ENCODE measurements at regions not wholly inside any gene's neighbourhood (a gene's known extent, or its start where the extent isn't known, plus 50 kb on each side); places are given as distances from the start of the nearest gene placed in this dataset.

- no peak overlapping the region for H2AFZ ChIP-seq (ENCODE audit: low read depth, low read length, severe bottlenecking)
- no peak overlapping the region for H3K9ac ChIP-seq (ENCODE audit: low read length)
- no peaks in the 10 kb centered on the region for H3K9me3 ChIP-seq (ENCODE audit: insufficient read depth, low read length)
- no peak overlapping the region for H3K4me2 ChIP-seq (ENCODE audit: low read depth, low read length, poor library complexity, severe bottlenecking)
- no peaks in the 10 kb centered on the region for H3K36me3 ChIP-seq (ENCODE audit: low read length)
- H3K9me2 ChIP-seq (replicated peaks; ENCODE audit: insufficient read depth, low read length): no peaks in the 10 kb centered on the region
- no peaks in the 10 kb centered on the region for H3F3A ChIP-seq (ENCODE audit: insufficient read depth)
- no peaks in the 10 kb centered on the region for H3K27me3 ChIP-seq (ENCODE audit: low read length)
- H4K20me1 ChIP-seq (ENCODE audit: low read depth, low read length): no peaks in the 10 kb centered on the region
- H3K27ac ChIP-seq (ENCODE audit: low read depth, low read length): no peak overlapping the region
- TF ChIP-seq CTCF (IDR thresholded peaks at IDR 0.05; ENCODE audit: insufficient read depth, low read length, poor library complexity, severe bottlenecking) (no peak), EZH2phosphoT487 (conservative IDR thresholded peaks at IDR 0.05; ENCODE audit: low read length) (no peak)
- H3K79me2 ChIP-seq (ENCODE audit: insufficient read depth, low read length): no peaks in the 10 kb centered on the region
- H3K4me3 ChIP-seq (ENCODE audit: insufficient read depth, low read length, poor library complexity, severe bottlenecking): no peak overlapping the region
Measured at GRCh38 chr10:9228771-9229170, 1174.3 kb downstream of the GATA3 start.

DNA sequence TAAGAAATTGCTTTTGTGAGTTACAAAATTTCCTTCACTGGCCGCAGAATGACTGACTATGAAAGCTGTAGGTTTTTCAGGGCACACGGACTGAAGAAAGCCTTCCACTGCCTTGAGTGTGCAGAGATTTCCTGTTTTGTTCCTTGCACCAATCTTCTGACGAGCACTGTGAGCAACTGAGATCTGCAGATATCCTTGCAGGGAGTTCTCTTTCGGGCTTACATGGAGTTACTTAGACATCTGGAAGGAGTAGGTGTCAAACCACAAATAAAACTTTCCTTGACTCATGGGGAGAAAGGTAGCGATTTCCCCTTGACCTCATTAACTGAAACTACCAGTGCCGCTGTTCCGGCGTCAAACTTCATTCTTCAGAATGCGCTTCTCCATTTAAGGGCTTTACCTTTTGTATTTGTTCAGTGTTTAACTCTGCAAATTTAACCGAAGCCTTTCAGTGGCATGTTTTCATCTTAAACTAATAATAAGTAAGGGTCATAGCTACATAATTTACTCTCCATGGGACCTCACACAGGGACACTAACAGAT is 1175.3 kb downstream of the GATA3 start:
- Histone ChIP-seq H3K27ac (ENCODE audit: low read depth, low read length) (no peak overlapping the region), H3K4me3 (ENCODE audit: insufficient read depth, low read length, poor library complexity, severe bottlenecking) (no peak overlapping the region), H3K9me3 (ENCODE audit: insufficient read depth, low read length) (no peaks in the 10 kb centered on the region), H2AFZ (ENCODE audit: low read depth, low read length, severe bottlenecking) (no peak overlapping the region), H3K27me3 (ENCODE audit: low read length) (no peaks in the 10 kb centered on the region), H4K20me1 (ENCODE audit: low read depth, low read length) (no peaks in the 10 kb centered on the region), H3F3A (ENCODE audit: insufficient read depth) (no peaks in the 10 kb centered on the region), H3K79me2 (ENCODE audit: insufficient read depth, low read length) (no peaks in the 10 kb centered on the region), H3K36me3 (ENCODE audit: low read length) (no peaks in the 10 kb centered on the region), H3K9me2 (replicated peaks; ENCODE audit: insufficient read depth, low read length) (no peaks in the 10 kb centered on the region), H3K4me2 (ENCODE audit: low read depth, low read length, poor library complexity, severe bottlenecking) (no peak overlapping the region), H3K9ac (ENCODE audit: low read length) (no peak overlapping the region)
- TF ChIP-seq CTCF (IDR thresholded peaks at IDR 0.05; ENCODE audit: insufficient read depth, low read length, poor library complexity, severe bottlenecking): no peak
- TF ChIP-seq EZH2phosphoT487 (conservative IDR thresholded peaks at IDR 0.05; ENCODE audit: low read length): no peak

- no peaks in the 10 kb centered on the region for H4K20me1 ChIP-seq (ENCODE audit: low read depth, low read length)
Measured at GRCh38 chr10:9230625-9231024, 1176.1 kb downstream of the GATA3 start.

More at GRCh38 chr10:9230625-9231024, 1176.1 kb downstream of the GATA3 start:
- Histone ChIP-seq H2AFZ (ENCODE audit: low read depth, low read length, severe bottlenecking) (no peak overlapping the region), H3K27me3 (ENCODE audit: low read length) (no peaks in the 10 kb centered on the region), H3K9me3 (ENCODE audit: insufficient read depth, low read length) (no peaks in the 10 kb centered on the region), H3K9ac (ENCODE audit: low read length) (no peak overlapping the region), H3K27ac (ENCODE audit: low read depth, low read length) (no peak overlapping the region), H3K36me3 (ENCODE audit: low read length) (no peaks in the 10 kb centered on the region), H3K4me3 (ENCODE audit: insufficient read depth, low read length, poor library complexity, severe bottlenecking) (no peak overlapping the region), H3F3A (ENCODE audit: insufficient read depth) (no peaks in the 10 kb centered on the region), H3K4me2 (ENCODE audit: low read depth, low read length, poor library complexity, severe bottlenecking) (no peak overlapping the region), H3K9me2 (replicated peaks; ENCODE audit: insufficient read depth, low read length) (no peaks in the 10 kb centered on the region), H3K79me2 (ENCODE audit: insufficient read depth, low read length) (no peaks in the 10 kb centered on the region)
- no peak for TF ChIP-seq CTCF (IDR thresholded peaks at IDR 0.05; ENCODE audit: insufficient read depth, low read length, poor library complexity, severe bottlenecking)
- TF ChIP-seq EZH2phosphoT487 (conservative IDR thresholded peaks at IDR 0.05; ENCODE audit: low read length): no peak
